ENCODE measurements at regions not wholly inside any gene's neighbourhood (a gene's known extent, or its start where the extent isn't known, plus 50 kb on each side); places are given as distances from the start of the nearest gene placed in this dataset.

- DNase-seq (ENCODE audit: low spot score): no peak
Observed at GRCh38 chr13:112245989-112246388, 130.2 kb upstream of the SPACA7 start.

- DNase-seq (ENCODE audit: low spot score): no peak
Observed at GRCh38 chr13:112246731-112247470, 129.3 kb upstream of the SPACA7 start.

- DNase-seq (ENCODE audit: low spot score): no peak
Observed at GRCh38 chr13:112247471-112248405, 128.4 kb upstream of the SPACA7 start.

- no peak for DNase-seq (ENCODE audit: low spot score)
Observed at GRCh38 chr13:112248406-112248760, 127.8 kb upstream of the SPACA7 start.

GRCh38 chr13:112248862-112249592, 127.1 kb upstream of the SPACA7 start:
- DNase-seq (ENCODE audit: low spot score): no peak

GRCh38 chr13:112249644-112250610, 126.2 kb upstream of the SPACA7 start:
- no peak for DNase-seq (ENCODE audit: low spot score)

- no peak for DNase-seq (ENCODE audit: low spot score)
Observed at GRCh38 chr13:112250788-112251445, 125.2 kb upstream of the SPACA7 start.

- no peak for DNase-seq (ENCODE audit: low spot score)
Observed at GRCh38 chr13:112251930-112252585, 124.1 kb upstream of the SPACA7 start.

GRCh38 chr13:112252804-112253590, 123.2 kb upstream of the SPACA7 start:
- no peak for DNase-seq (ENCODE audit: low spot score)

GRCh38 chr13:112253631-112254030, 122.5 kb upstream of the SPACA7 start:
- DNase-seq (ENCODE audit: low spot score): no peak

GRCh38 chr13:112254061-112254818, 121.9 kb upstream of the SPACA7 start:
- DNase-seq (ENCODE audit: low spot score): no peak

GRCh38 chr13:112254900-112255299, 121.3 kb upstream of the SPACA7 start:
- no peak for DNase-seq (ENCODE audit: low spot score)

- no peak for DNase-seq (ENCODE audit: low spot score)
Observed at GRCh38 chr13:112255550-112256120, 120.5 kb upstream of the SPACA7 start.

- DNase-seq (ENCODE audit: low spot score): no peak
Observed at GRCh38 chr13:112256716-112257494, 119.2 kb upstream of the SPACA7 start.

GRCh38 chr13:112259511-112259910, 116.6 kb upstream of the SPACA7 start:
- DNase-seq (ENCODE audit: low spot score): no peak

- DNase-seq (ENCODE audit: low spot score): no peak
Observed at GRCh38 chr13:112260108-112261055, 115.8 kb upstream of the SPACA7 start.

All from HuH-7 (cell line).